Left lung (tissue), 4 donors: ENCODE measurements at regions not wholly inside any gene's neighbourhood (a gene's known extent, or its start where the extent isn't known, plus 50 kb on each side); places are given as distances from the start of the nearest gene placed in this dataset.

Experiments
- ATAC-seq: fragments of 200-7000 bp; cut with Tn5 transposase; one replicate; pipeline ENCODE4 v1.9.1; 2020; ENCODE audit warnings: moderate library complexity
- DNase-seq, 4 donors: peaks; one replicate each; pipeline ENCODE4 v3.0.0-alpha.2; 2013 to 2020
- H3K27ac ChIP-seq, 2 donors: fragments of 200-600 bp; sonication (generic) in 1 of 2; one replicate each; pipeline versions ENCODE4 v1.5.0 to v1.8.0; 2020 to 2021
- H3K27me3 ChIP-seq, 2 donors: fragments of 200-600 bp; sonication (generic) in 1 of 2; one replicate each; pipeline versions ENCODE4 v1.5.0 to v1.8.0; 2020 to 2021
- H3K36me3 ChIP-seq, 2 donors: fragments of 200-600 bp; sonication (generic) in 1 of 2; one replicate each; pipeline versions ENCODE4 v1.5.0 to v1.8.0; 2020 to 2021
- H3K4me1 ChIP-seq, 2 donors: fragments of 200-600 bp; one replicate each; pipeline ENCODE4 v1.8.0; 2021
- H3K4me3 ChIP-seq, 2 donors: fragments of 200-600 bp; sonication (generic) in 1 of 2; one replicate each; pipeline versions ENCODE4 v1.5.0 to v1.8.0; 2020 to 2021; ENCODE audit warnings: mild to moderate bottlenecking in 1 of 2
- H3K9me3 ChIP-seq, 2 donors: fragments of 200-600 bp; sonication (generic) in 1 of 2; one replicate each; pipeline versions ENCODE4 v1.5.0 to v1.8.0; 2020 to 2021
- CTCF ChIP-seq, 2 donors: fragments of 200-600 bp; sonication (generic) in 1 of 2; IDR thresholded peaks; one replicate each; pipeline versions ENCODE4 v1.5.0 to v1.8.0; 2021; ENCODE audit warnings: antibody characterized with exemption in 2 of 2
- intact Hi-C, 2 donors: fragments of 100-400 bp; cut with DNase I; formaldehyde crosslinking; loops; one replicate each; pipeline versions ENCODE4 v1.11.2 to v1.14.2; 2022
- donor health status: DM: no; HTN: yes; CAD: no.
- donor health status: DM: no; HTN: no; CAD: no.

GRCh38 chr1:73623946-73624345 is 574.0 kb downstream of the LRRIQ3 start:
- Histone ChIP-seq H3K27ac (no peak overlapping the region), H3K9me3 (peaks cover 0 to 3% of the 10 kb centered on the region in 2 donors), H3K36me3 (no peaks in the 10 kb centered on the region), H3K27me3 (no peaks in the 10 kb centered on the region), H3K4me1 (no peaks in the 10 kb centered on the region), H3K4me3 (no peak overlapping the region)
- DNase-seq = no peak
- TF ChIP-seq CTCF (IDR thresholded peaks at IDR 0.05) = no peak
- intact Hi-C loops = no loop called here
- no peak for ATAC-seq

GRCh38 chr1:73617145-73617544 is 580.8 kb downstream of the LRRIQ3 start:
- no peak overlapping the region for H3K4me3 ChIP-seq
- no peaks in the 10 kb centered on the region for H3K4me1 ChIP-seq
- no peaks in the 10 kb centered on the region for H3K36me3 ChIP-seq
- H3K27me3 ChIP-seq = no peaks in the 10 kb centered on the region
- H3K27ac ChIP-seq = no peak overlapping the region
- TF ChIP-seq CTCF (IDR thresholded peaks at IDR 0.05) = no peak
- intact Hi-C loops = no loop called here
- peaks cover 0 to 4% of the 10 kb centered on the region in 2 donors for H3K9me3 ChIP-seq
- ATAC-seq = no peak
- DNase-seq = no peak

GRCh38 chr1:73611681-73612080 is 586.3 kb downstream of the LRRIQ3 start:
- DNase-seq (no peak), ATAC-seq (peak; percentile 27)
- no peaks in the 10 kb centered on the region for H3K27me3 ChIP-seq
- no peaks in the 10 kb centered on the region for H3K4me1 ChIP-seq
- peaks cover 0 to 4% of the 10 kb centered on the region in 2 donors for H3K9me3 ChIP-seq
- intact Hi-C loops = no loop called here
- H3K4me3 ChIP-seq = no peak overlapping the region
- no peak overlapping the region for H3K27ac ChIP-seq
- H3K36me3 ChIP-seq = no peaks in the 10 kb centered on the region
- no peak for TF ChIP-seq CTCF (IDR thresholded peaks at IDR 0.05)

GRCh38 chr1:73604739-73605138 is 593.2 kb downstream of the LRRIQ3 start:
- DNase-seq (no peak), ATAC-seq (no peak)
- no peak overlapping the region for H3K27ac ChIP-seq
- TF ChIP-seq CTCF (IDR thresholded peaks at IDR 0.05) = no peak
- no peaks in the 10 kb centered on the region for H3K9me3 ChIP-seq
- intact Hi-C loops = no loop called here
- H3K27me3 ChIP-seq = no peaks in the 10 kb centered on the region
- no peaks in the 10 kb centered on the region for H3K36me3 ChIP-seq
- no peak overlapping the region for H3K4me3 ChIP-seq
- no peaks in the 10 kb centered on the region for H3K4me1 ChIP-seq

- no peaks in the 10 kb centered on the region for H3K36me3 ChIP-seq
- TF ChIP-seq CTCF (IDR thresholded peaks at IDR 0.05) = no peak
Observed at GRCh38 chr1:73604211-73604610, 593.8 kb downstream of the LRRIQ3 start.

More at GRCh38 chr1:73604211-73604610, 593.8 kb downstream of the LRRIQ3 start:
- Histone ChIP-seq H3K4me3 (no peak overlapping the region), H3K27me3 (no peaks in the 10 kb centered on the region), H3K4me1 (no peaks in the 10 kb centered on the region), H3K9me3 (no peaks in the 10 kb centered on the region), H3K27ac (no peak overlapping the region)
- intact Hi-C loops = no loop called here
- no peak for DNase-seq
- no peak for ATAC-seq
